ENCODE measurements at regions not wholly inside any gene's neighbourhood (a gene's known extent, or its start where the extent isn't known, plus 50 kb on each side); places are given as distances from the start of the nearest gene placed in this dataset.

- no peak for TF ChIP-seq CTCF (IDR thresholded peaks at IDR 0.05)
- TF ChIP-seq POLR2A (IDR thresholded peaks at IDR 0.05) = no peak
Measured at GRCh38 chr1:203424861-203425662, 50.5 kb upstream of the PRELP start.
